Peyer's patch (tissue), 4 donors: ENCODE measurements at regions not wholly inside any gene's neighbourhood (a gene's known extent, or its start where the extent isn't known, plus 50 kb on each side); places are given as distances from the start of the nearest gene placed in this dataset.

ENCODE experiments used
- DNase-seq, 3 donors: peaks; one replicate each; pipeline ENCODE4 v3.0.0-alpha.2; 2017 to 2019
- H3K27ac ChIP-seq, 4 donors: fragments of 200-600 bp; sonication (generic); one replicate each; pipeline ENCODE4 v1.5.1; 2016 to 2019
- H3K27me3 ChIP-seq, 2 donors: fragments of 200-600 bp; sonication (generic); one replicate each; pipeline ENCODE4 v1.5.1; 2019
- H3K36me3 ChIP-seq, 3 donors: fragments of 200-600 bp; sonication (generic); one replicate each; pipeline ENCODE4 v1.5.1; 2016 to 2019
- H3K4me1 ChIP-seq, 4 donors: fragments of 200-600 bp; sonication (generic); one replicate each; pipeline ENCODE4 v1.5.1; 2016 to 2019
- H3K4me3 ChIP-seq, 4 donors: fragments of 200-600 bp; sonication (generic); 1 replicate in 3 of 4; 2 replicates in 1 of 4; pipeline ENCODE4 v1.5.1; 2016 to 2019; ENCODE audit warnings: mild to moderate bottlenecking in 1 of 4
- H3K9me3 ChIP-seq, 4 donors: fragments of 200-600 bp; sonication (generic); one replicate each; pipeline ENCODE4 v1.5.1; 2016 to 2019; ENCODE audit warnings: mild to moderate bottlenecking in 1 of 4
- POLR2A ChIP-seq, 2 donors: fragments of 450-650 bp; IDR thresholded peaks; one replicate each; pipeline ENCODE4 v1.5.1; 2017; ENCODE audit warnings: antibody characterized with exemption in 2 of 2, mild to moderate bottlenecking in 2 of 2, moderate library complexity in 2 of 2
- TF ChIP-seq, protein P1 (sequence below), 6 experiments: fragments of 450-650 bp in 4 of 6; fragments of 200-600 bp in 2 of 6; sonication (generic) in 1 of 6; IDR thresholded peaks; one replicate each; pipeline ENCODE4 v1.5.1; 2017 to 2019; ENCODE audit warnings: antibody characterized with exemption in 6 of 6, mild to moderate bottlenecking in 3 of 6, moderate library complexity in 1 of 6

DNA sequence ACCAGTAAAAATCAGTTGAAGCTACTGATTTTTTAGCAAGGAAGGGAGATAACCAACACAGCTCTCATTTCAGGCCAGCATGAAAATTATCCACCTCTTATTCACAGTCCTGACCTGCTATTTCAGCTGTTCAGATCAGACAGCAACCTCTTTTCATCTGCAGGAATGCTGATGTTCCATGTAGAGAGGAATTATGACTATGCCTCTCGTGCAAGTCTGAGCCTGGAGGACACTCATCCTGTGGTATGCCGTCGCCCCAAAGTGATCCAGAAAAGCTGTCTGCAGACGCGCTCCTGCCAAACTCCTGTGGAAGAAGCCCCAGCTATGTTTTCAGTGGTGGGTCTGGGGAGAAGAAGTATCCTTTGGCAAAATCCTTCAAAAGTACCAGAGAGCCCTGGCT, 563.5 kb upstream of the SLITRK1 start:
- Histone ChIP-seq H3K36me3 (no peaks in the 10 kb centered on the region), H3K27ac (no peak overlapping the region), H3K4me3 (no peak overlapping the region), H3K4me1 (no peaks in the 10 kb centered on the region), H3K9me3 (no peaks in the 10 kb centered on the region), H3K27me3 (no peaks in the 10 kb centered on the region)
- TF ChIP-seq POLR2A (IDR thresholded peaks at IDR 0.05), result no peak
- TF ChIP-seq, protein P1, sequence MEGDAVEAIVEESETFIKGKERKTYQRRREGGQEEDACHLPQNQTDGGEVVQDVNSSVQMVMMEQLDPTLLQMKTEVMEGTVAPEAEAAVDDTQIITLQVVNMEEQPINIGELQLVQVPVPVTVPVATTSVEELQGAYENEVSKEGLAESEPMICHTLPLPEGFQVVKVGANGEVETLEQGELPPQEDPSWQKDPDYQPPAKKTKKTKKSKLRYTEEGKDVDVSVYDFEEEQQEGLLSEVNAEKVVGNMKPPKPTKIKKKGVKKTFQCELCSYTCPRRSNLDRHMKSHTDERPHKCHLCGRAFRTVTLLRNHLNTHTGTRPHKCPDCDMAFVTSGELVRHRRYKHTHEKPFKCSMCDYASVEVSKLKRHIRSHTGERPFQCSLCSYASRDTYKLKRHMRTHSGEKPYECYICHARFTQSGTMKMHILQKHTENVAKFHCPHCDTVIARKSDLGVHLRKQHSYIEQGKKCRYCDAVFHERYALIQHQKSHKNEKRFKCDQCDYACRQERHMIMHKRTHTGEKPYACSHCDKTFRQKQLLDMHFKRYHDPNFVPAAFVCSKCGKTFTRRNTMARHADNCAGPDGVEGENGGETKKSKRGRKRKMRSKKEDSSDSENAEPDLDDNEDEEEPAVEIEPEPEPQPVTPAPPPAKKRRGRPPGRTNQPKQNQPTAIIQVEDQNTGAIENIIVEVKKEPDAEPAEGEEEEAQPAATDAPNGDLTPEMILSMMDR (IDR thresholded peaks at IDR 0.05), result no peak
- no peak for DNase-seq

DNA sequence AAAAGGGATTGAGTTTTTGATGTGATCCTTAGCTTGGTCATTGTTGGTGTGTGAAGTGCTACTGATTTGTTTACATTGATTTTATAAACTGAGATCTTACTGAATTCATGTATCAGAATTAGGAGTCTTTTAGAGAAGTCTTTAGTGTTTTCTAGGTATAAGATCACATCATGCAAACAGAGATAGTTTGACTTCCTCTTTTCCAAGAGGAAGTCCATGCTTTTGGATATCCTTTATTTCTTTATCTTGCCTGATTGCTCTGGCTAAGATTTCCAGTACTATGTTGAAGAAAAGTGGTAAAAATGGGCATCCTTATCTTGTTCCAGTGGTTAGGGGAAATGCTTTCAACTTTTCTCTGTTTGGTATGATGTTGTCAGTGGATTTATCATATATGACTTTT, 561.2 kb upstream of the SLITRK1 start:
- no peak for DNase-seq
- no peak overlapping the region for H3K4me3 ChIP-seq
- H3K27ac ChIP-seq, result no peak overlapping the region
- H3K9me3 ChIP-seq, result no peaks in the 10 kb centered on the region
- no peaks in the 10 kb centered on the region for H3K27me3 ChIP-seq
- H3K4me1 ChIP-seq, result no peaks in the 10 kb centered on the region
- no peaks in the 10 kb centered on the region for H3K36me3 ChIP-seq
- TF ChIP-seq, protein P1 (IDR thresholded peaks at IDR 0.05), result no peak
- TF ChIP-seq POLR2A (IDR thresholded peaks at IDR 0.05), result no peak

DNA sequence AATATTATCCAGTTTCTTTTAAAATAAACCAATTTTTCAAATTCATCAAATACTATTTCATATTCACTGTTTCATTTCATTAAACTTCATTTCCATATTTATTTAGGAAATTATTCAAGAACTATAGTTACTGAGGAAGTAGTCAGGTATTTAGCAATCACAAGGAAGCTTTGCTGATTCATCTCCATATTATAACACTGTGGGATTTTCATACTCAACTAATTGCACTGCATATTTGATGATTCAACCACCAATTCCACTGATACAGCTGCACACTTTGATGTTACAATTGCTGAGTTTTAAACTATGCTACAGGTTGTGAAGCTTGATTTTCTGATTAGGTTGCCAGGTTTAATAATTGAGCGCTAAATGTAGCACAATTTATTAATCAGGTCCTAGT, 556.8 kb upstream of the SLITRK1 start:
- no peak overlapping the region for H3K27ac ChIP-seq
- no peak for TF ChIP-seq POLR2A (IDR thresholded peaks at IDR 0.05)
- TF ChIP-seq, protein P1 (IDR thresholded peaks at IDR 0.05), result no peak
- no peaks in the 10 kb centered on the region for H3K9me3 ChIP-seq

DNA sequence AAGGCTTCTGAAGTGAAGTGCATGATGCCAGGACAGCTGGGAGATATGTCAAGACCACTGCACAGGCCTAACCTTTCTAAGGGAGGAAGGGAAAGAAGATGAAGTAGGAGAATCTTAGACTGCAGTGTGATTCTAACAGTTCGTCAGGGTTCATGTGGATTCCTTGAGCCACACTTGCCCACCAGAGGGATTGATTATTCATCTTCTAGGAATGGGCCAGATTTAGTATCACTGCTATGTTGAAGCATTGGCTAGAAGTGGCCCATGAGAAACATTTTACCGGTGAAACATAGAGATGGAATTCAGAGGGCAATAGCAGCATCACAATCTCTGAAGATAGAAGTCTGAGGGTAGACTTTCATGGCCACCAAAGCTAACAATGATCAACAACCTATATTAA, 550.8 kb upstream of the SLITRK1 start:
- H3K36me3 ChIP-seq, result no peaks in the 10 kb centered on the region
- no peak for TF ChIP-seq POLR2A (IDR thresholded peaks at IDR 0.05)
- TF ChIP-seq, protein P1 (IDR thresholded peaks at IDR 0.05), result no peak
- H3K9me3 ChIP-seq, result no peaks in the 10 kb centered on the region
- no peak overlapping the region for H3K27ac ChIP-seq
- no peak for DNase-seq
- no peaks in the 10 kb centered on the region for H3K27me3 ChIP-seq
- H3K4me1 ChIP-seq, result no peaks in the 10 kb centered on the region
- no peak overlapping the region for H3K4me3 ChIP-seq

More for the DNA sequence above, 556.8 kb upstream of the SLITRK1 start:
- no peaks in the 10 kb centered on the region for H3K36me3 ChIP-seq
- DNase-seq, result no peak
- no peaks in the 10 kb centered on the region for H3K4me1 ChIP-seq
- no peaks in the 10 kb centered on the region for H3K27me3 ChIP-seq
- H3K4me3 ChIP-seq, result no peak overlapping the region

DNA sequence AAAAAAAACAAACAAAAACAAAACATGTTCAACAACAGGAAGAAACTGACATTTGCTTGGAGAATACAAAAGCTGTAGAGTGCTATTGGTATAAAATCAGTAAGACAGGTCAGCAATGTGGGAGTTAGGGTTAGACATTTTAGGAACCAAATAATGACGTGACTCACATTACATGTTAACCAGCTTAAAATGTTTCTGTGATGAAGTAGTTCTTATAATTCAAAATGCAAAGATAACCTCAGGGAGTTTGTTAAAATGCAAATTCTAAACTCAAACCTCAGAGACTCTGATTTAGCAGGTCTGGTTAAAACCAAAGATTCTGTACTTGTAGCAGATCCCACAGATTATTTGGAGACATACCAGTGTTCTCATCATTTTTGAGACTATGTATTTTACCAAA, 549.4 kb upstream of the SLITRK1 start:
- TF ChIP-seq, protein P1 (IDR thresholded peaks at IDR 0.05), result no peak
- no peak for TF ChIP-seq POLR2A (IDR thresholded peaks at IDR 0.05)

DNA sequence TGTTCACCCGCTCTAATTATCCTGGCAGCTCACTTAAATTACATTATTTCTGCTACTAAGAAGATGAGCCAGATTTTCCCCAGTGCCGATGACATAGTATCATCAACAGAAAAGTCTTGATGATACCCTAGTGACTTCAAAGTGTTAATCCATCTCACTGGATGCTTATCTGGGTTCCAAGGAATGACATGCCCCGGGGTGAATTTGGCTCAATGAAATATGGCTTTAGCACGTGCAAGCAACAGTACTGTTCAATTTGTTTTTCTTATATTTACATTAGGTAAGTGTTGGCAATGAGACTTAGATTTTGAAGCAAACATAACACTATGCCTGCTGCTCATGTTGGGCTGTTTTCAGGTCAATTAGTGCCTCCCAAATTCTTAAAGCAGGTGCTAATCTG, 548.2 kb upstream of the SLITRK1 start:
- no peak overlapping the region for H3K4me3 ChIP-seq
- H3K27ac ChIP-seq, result no peak overlapping the region
- no peak for DNase-seq
- no peaks in the 10 kb centered on the region for H3K36me3 ChIP-seq
- H3K4me1 ChIP-seq, result no peaks in the 10 kb centered on the region
- H3K27me3 ChIP-seq, result no peaks in the 10 kb centered on the region
- no peaks in the 10 kb centered on the region for H3K9me3 ChIP-seq
- TF ChIP-seq, protein P1 (IDR thresholded peaks at IDR 0.05), result no peak
- TF ChIP-seq POLR2A (IDR thresholded peaks at IDR 0.05), result no peak

More for the DNA sequence above, 549.4 kb upstream of the SLITRK1 start:
- no peak overlapping the region for H3K4me3 ChIP-seq
- H3K36me3 ChIP-seq, result no peaks in the 10 kb centered on the region
- H3K27me3 ChIP-seq, result no peaks in the 10 kb centered on the region
- H3K4me1 ChIP-seq, result no peaks in the 10 kb centered on the region
- H3K27ac ChIP-seq, result no peak overlapping the region
- H3K9me3 ChIP-seq, result no peaks in the 10 kb centered on the region
- no peak for DNase-seq
